OCI-LY3 (cell line): ENCODE measurements at regions not wholly inside any gene's neighbourhood (a gene's known extent, or its start where the extent isn't known, plus 50 kb on each side); places are given as distances from the start of the nearest gene placed in this dataset.

Experiments
- H2AFZ ChIP-seq: fragments of 200-600, 300-600 bp; shearing (Covaris generic); 2 replicates; pipeline ENCODE4 v1.6.0; 2014; ENCODE audit warnings: antibody characterized with exemption, low read depth, low read length
- H3K27ac ChIP-seq: fragments of 200-600, 300-600 bp; sonication (generic); 2 replicates; pipeline ENCODE4 v1.5.1; 2014; ENCODE audit warnings: mild to moderate bottlenecking, low read length, moderate library complexity, mixed read lengths
- H3K27me3 ChIP-seq: fragments of 200-600, 300-600 bp; sonication (generic); 2 replicates; pipeline ENCODE4 v1.6.1; 2014; ENCODE audit warnings: low read depth, low read length, mixed read lengths
- H3K36me3 ChIP-seq: fragments of 200-600, 300-600 bp; sonication (generic); replicated peaks from 2 replicates; pipeline ENCODE3; 2014; ENCODE audit warnings: low read depth, low read length, mixed read lengths
- H3K4me1 ChIP-seq: fragments of 300-600, 200-600 bp; sonication (generic); 2 replicates; pipeline ENCODE4 v1.6.1; 2014; ENCODE audit warnings: low read length, mixed read lengths
- H3K4me2 ChIP-seq: fragments of 200-600, 300-600 bp; sonication (generic); 2 replicates; pipeline ENCODE4 v1.6.1; 2014; ENCODE audit warnings: low read length, mixed read lengths
- H3K4me3 ChIP-seq: fragments of 300-600, 200-600 bp; sonication (generic); 2 replicates; pipeline ENCODE4 v1.5.1; 2014; ENCODE audit warnings: antibody characterized with exemption, mild to moderate bottlenecking, low read length, moderate library complexity
- H3K79me2 ChIP-seq: fragments of 300-600, 200-600 bp; shearing (Covaris generic); 2 replicates; pipeline ENCODE4 v1.6.1; 2014; ENCODE audit warnings: mild to moderate bottlenecking, low read length, mixed read lengths
- H3K9ac ChIP-seq: fragments of 300-600, 200-600 bp; shearing (Covaris generic); 2 replicates; pipeline ENCODE4 v1.6.0; 2014; ENCODE audit warnings: mild to moderate bottlenecking, low read length, moderate library complexity
- H3K9me3 ChIP-seq: fragments of 200-600, 300-600 bp; shearing (Covaris generic); 2 replicates; pipeline ENCODE4 v1.6.1; 2014; ENCODE audit warnings: low read length, mixed read lengths; ENCODE audit not compliant: insufficient read depth
- H4K20me1 ChIP-seq: fragments of 200-600, 300-600 bp; sonication (generic); 2 replicates; pipeline ENCODE4 v1.6.1; 2016; ENCODE audit warnings: low read length, mixed read lengths; ENCODE audit not compliant: insufficient read depth
- CTCF ChIP-seq: fragments of 200-600, 300-600 bp; sonication (generic); IDR thresholded peaks from 2 replicates; pipeline ENCODE4 v1.5.1; 2014; ENCODE audit warnings: antibody characterized with exemption, low read length, low read depth
- EZH2phosphoT487 ChIP-seq: fragments of 200-600 bp; shearing (Covaris generic); IDR thresholded peaks from 2 replicates; pipeline ENCODE4 v1.6.1; 2018; ENCODE audit warnings: antibody characterized with exemption, mixed run types, low read depth

- no peaks in the 10 kb centered on the region for H3K79me2 ChIP-seq
- no peaks in the 10 kb centered on the region for H3K4me1 ChIP-seq
- H4K20me1 ChIP-seq, result no peaks in the 10 kb centered on the region
- TF ChIP-seq CTCF, result no peak
- no peak for TF ChIP-seq EZH2phosphoT487
- H3K27me3 ChIP-seq, result no peaks in the 10 kb centered on the region
- no peaks in the 10 kb centered on the region for H3K36me3 ChIP-seq
- H2AFZ ChIP-seq, result no peak overlapping the region
- no peak overlapping the region for H3K4me2 ChIP-seq
- H3K9me3 ChIP-seq, result no peaks in the 10 kb centered on the region
- no peak overlapping the region for H3K27ac ChIP-seq
- H3K4me3 ChIP-seq, result no peak overlapping the region
- H3K9ac ChIP-seq, result no peak overlapping the region
Observed at GRCh38 chr10:131609176-131609575, 291.6 kb upstream of the PPP2R2D start.

GRCh38 chr10:131615150-131615549 lies 285.7 kb upstream of the PPP2R2D start:
- Histone ChIP-seq H3K4me1 (no peaks in the 10 kb centered on the region), H3K9ac (no peak overlapping the region), H2AFZ (no peak overlapping the region), H3K36me3 (no peaks in the 10 kb centered on the region), H4K20me1 (no peaks in the 10 kb centered on the region), H3K27ac (no peak overlapping the region), H3K9me3 (no peaks in the 10 kb centered on the region), H3K4me3 (no peak overlapping the region), H3K79me2 (no peaks in the 10 kb centered on the region), H3K27me3 (no peaks in the 10 kb centered on the region), H3K4me2 (no peak overlapping the region)
- TF ChIP-seq CTCF (no peak), EZH2phosphoT487 (no peak)

- no peak overlapping the region for H3K27ac ChIP-seq
- H3K79me2 ChIP-seq, result no peaks in the 10 kb centered on the region
- no peaks in the 10 kb centered on the region for H3K27me3 ChIP-seq
- no peaks in the 10 kb centered on the region for H3K9me3 ChIP-seq
- H3K4me3 ChIP-seq, result no peak overlapping the region
- no peaks in the 10 kb centered on the region for H3K4me1 ChIP-seq
- no peaks in the 10 kb centered on the region for H3K36me3 ChIP-seq
- no peak overlapping the region for H3K9ac ChIP-seq
- H3K4me2 ChIP-seq, result no peak overlapping the region
- H2AFZ ChIP-seq, result no peak overlapping the region
- no peak for TF ChIP-seq EZH2phosphoT487
- no peak for TF ChIP-seq CTCF
- no peaks in the 10 kb centered on the region for H4K20me1 ChIP-seq
Observed at GRCh38 chr10:131616040-131616439, 284.8 kb upstream of the PPP2R2D start.

GRCh38 chr10:131617113-131617858 lies 283.5 kb upstream of the PPP2R2D start:
- Histone ChIP-seq H4K20me1 (no peaks in the 10 kb centered on the region), H3K4me1 (no peaks in the 10 kb centered on the region), H3K27ac (no peak overlapping the region), H3K9ac (no peak overlapping the region), H3K36me3 (no peaks in the 10 kb centered on the region), H3K27me3 (no peaks in the 10 kb centered on the region), H3K4me2 (no peak overlapping the region), H3K4me3 (no peak overlapping the region), H2AFZ (no peak overlapping the region), H3K9me3 (no peaks in the 10 kb centered on the region), H3K79me2 (no peaks in the 10 kb centered on the region)
- TF ChIP-seq CTCF, result no peak
- TF ChIP-seq EZH2phosphoT487, result no peak
